ENCODE measurements at regions not wholly inside any gene's neighbourhood (a gene's known extent, or its start where the extent isn't known, plus 50 kb on each side); places are given as distances from the start of the nearest gene placed in this dataset.

DNA sequence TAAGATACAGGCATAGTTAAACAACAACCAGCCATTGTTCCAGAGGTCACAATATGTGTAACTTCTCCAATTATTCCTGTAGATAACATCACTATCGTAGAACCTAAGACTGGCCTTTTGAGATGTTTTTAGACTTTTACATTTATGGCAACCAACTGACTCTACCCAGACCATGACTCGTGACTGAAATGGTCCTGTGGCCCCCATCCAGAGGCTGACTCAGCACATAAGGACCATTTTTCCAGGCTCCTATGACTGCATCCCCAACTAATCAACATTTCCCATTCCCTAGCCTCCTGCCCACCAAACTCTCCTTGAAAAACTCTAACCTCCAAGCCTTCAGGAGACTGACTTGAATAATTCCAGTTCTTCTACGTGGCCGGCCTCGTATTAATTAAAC lies 52.6 kb upstream of the NID2 start:
- Histone ChIP-seq H3K4me3 (no peak overlapping the region), H3K9me2 (ENCODE audit: insufficient read depth) (no peaks in the 10 kb centered on the region), H4K20me1 (ENCODE audit: insufficient read depth) (no peaks in the 10 kb centered on the region), H3K36me3 (ENCODE audit: low read depth) (no peaks in the 10 kb centered on the region), H2AFZ (no peak overlapping the region), H3K27me3 (replicated peaks; ENCODE audit: insufficient read depth) (no peaks in the 10 kb centered on the region), H3K27ac (no peak overlapping the region), H3F3A (ENCODE audit: insufficient read depth) (peaks cover 29% of the 10 kb centered on the region), H3K4me1 (ENCODE audit: insufficient read depth) (peaks cover 22% of the 10 kb centered on the region), H3K9me3 (ENCODE audit: low read depth) (no peaks in the 10 kb centered on the region), H3K9ac (no peak overlapping the region), H3K4me2 (ENCODE audit: unreplicated experiment) (no peak overlapping the region), H3K79me2 (ENCODE audit: insufficient read depth) (no peaks in the 10 kb centered on the region)
- 67 to 79% methylated on average over 5 of the region's 5 CpGs for WGBS, 2 experiments (ENCODE audit: low coverage in 1 of 2, low lambda C conversion rate in 2 of 2, missing lambda C conversion rate in 2 of 2)
- in situ Hi-C loops (cut with MboI), result no loop called here
- TF ChIP-seq EZH2phosphoT487 (IDR thresholded peaks at IDR 0.05; ENCODE audit: insufficient read depth, low read depth) (no peak), EZH2 (IDR thresholded peaks at IDR 0.05; ENCODE audit: insufficient read depth, poor library complexity, severe bottlenecking) (no peak)
- DNase-seq, result peak; percentile 39

- H3K9ac ChIP-seq, result no peak overlapping the region
- no peak overlapping the region for H3K27ac ChIP-seq
- no peaks in the 10 kb centered on the region for H3K36me3 ChIP-seq (ENCODE audit: low read depth)
- no peaks in the 10 kb centered on the region for H3K27me3 ChIP-seq (replicated peaks; ENCODE audit: insufficient read depth)
- H3K4me2 ChIP-seq (ENCODE audit: unreplicated experiment), result no peak overlapping the region
- H3K4me1 ChIP-seq (ENCODE audit: insufficient read depth), result peaks cover under 1% of the 10 kb centered on the region
- in situ Hi-C loops (cut with MboI), result no loop called here
- no peaks in the 10 kb centered on the region for H3K9me2 ChIP-seq (ENCODE audit: insufficient read depth)
- no peak overlapping the region for H3K4me3 ChIP-seq
- H3K9me3 ChIP-seq (ENCODE audit: low read depth), result no peaks in the 10 kb centered on the region
- 86 to 89% methylated on average over 3 of the region's 3 CpGs for WGBS, 2 experiments (ENCODE audit: low coverage in 1 of 2, low lambda C conversion rate in 2 of 2, missing lambda C conversion rate in 2 of 2)
- no peak for DNase-seq
- H3F3A ChIP-seq (ENCODE audit: insufficient read depth), result peaks cover 6% of the 10 kb centered on the region
- H3K79me2 ChIP-seq (ENCODE audit: insufficient read depth), result no peaks in the 10 kb centered on the region
- no peaks in the 10 kb centered on the region for H4K20me1 ChIP-seq (ENCODE audit: insufficient read depth)
- H2AFZ ChIP-seq, result no peak overlapping the region
- TF ChIP-seq EZH2 (IDR thresholded peaks at IDR 0.05; ENCODE audit: insufficient read depth, poor library complexity, severe bottlenecking), result no peak
Observed at GRCh38 chr14:52119030-52119429, 50.2 kb upstream of the NID2 start.

All from GM23248 (cell line).